ENCODE measurements at regions not wholly inside any gene's neighbourhood (a gene's known extent, or its start where the extent isn't known, plus 50 kb on each side); places are given as distances from the start of the nearest gene placed in this dataset.

DNA sequence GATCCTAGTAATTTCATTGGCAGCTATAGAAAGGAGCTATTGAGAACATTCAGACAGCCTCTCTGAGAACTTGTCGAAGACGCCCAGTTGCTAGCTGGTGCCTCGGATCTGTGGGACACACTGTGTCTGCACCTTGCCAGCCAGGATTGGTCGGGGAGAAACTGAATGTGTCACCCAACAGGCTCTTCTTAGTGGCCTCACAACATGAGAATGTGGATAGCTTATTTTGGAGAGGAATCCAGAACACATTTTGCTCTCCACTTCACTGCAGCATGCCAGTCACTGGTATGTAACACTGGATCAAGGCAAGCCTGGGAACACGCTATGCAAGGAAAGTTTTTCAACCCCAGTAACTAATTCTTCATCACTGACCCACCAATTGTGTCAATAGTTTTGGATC, 89.5 kb upstream of the TRPC3 start (continued):
- TF ChIP-seq BRCA1 (IDR thresholded peaks at IDR 0.05; ENCODE audit: low read depth, low read length) (no peak), ZNF274 (IDR thresholded peaks at IDR 0.05; ENCODE audit: borderline replicate concordance, extremely low read depth, low read length) (no peak), SP4 (IDR thresholded peaks at IDR 0.05; ENCODE audit: low read length) (no peak), RFX5 (IDR thresholded peaks at IDR 0.05; ENCODE audit: borderline replicate concordance, low read depth, low read length) (no peak), ASH2L (IDR thresholded peaks at IDR 0.05; ENCODE audit: low read length) (no peak), TAF1 (IDR thresholded peaks at IDR 0.05; ENCODE audit: low read depth, low read length) (no peak)
- TF ChIP-seq, protein P1, sequence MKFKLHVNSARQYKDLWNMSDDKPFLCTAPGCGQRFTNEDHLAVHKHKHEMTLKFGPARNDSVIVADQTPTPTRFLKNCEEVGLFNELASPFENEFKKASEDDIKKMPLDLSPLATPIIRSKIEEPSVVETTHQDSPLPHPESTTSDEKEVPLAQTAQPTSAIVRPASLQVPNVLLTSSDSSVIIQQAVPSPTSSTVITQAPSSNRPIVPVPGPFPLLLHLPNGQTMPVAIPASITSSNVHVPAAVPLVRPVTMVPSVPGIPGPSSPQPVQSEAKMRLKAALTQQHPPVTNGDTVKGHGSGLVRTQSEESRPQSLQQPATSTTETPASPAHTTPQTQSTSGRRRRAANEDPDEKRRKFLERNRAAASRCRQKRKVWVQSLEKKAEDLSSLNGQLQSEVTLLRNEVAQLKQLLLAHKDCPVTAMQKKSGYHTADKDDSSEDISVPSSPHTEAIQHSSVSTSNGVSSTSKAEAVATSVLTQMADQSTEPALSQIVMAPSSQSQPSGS (IDR thresholded peaks at IDR 0.05; ENCODE audit: low read length), result no peak
- TF ChIP-seq, protein P2, sequence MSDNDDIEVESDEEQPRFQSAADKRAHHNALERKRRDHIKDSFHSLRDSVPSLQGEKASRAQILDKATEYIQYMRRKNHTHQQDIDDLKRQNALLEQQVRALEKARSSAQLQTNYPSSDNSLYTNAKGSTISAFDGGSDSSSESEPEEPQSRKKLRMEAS (IDR thresholded peaks at IDR 0.05), result no peak

All from H1 (cell line).